HepG2 (cell line): ENCODE measurements at regions not wholly inside any gene's neighbourhood (a gene's known extent, or its start where the extent isn't known, plus 50 kb on each side); places are given as distances from the start of the nearest gene placed in this dataset.
A peak's percentile ranks its signal among the peaks of the same experiment; 100 is the strongest.

Experiments
- ATAC-seq: fragments of 200-7000 bp; cut with Tn5 transposase; 3 replicates; pipeline ENCODE4 v1.9.1; 2020; ENCODE audit warnings: mild to moderate bottlenecking, moderate library complexity
- BruUV-seq: library from RNA; stranded (reverse); fragments of 400-500 nt; replicated peaks from 2 replicates; lab custom pipeline; 2021; lab: Mats Ljungman, UMichigan
- CTCF ChIA-PET: fragments of 300-600 bp; formaldehyde crosslinking; extraction: SDS; loops from one replicate; lab custom pipeline; 2021; ENCODE audit warnings: low total read pairs, inconsistent platforms, low intra/inter-chr PET ratio; lab: Yijun Ruan, JAX
- POLR2A ChIA-PET: fragments of 350-600 bp; sonication (Branson Sonifier 250); formaldehyde crosslinking; loops from one replicate; lab custom pipeline; 2020; ENCODE audit warnings: antibody characterized with exemption, inconsistent platforms; lab: Yijun Ruan, JAX
- DNase-seq: peaks from one replicate; pipeline ENCODE4 v3.0.0-alpha.2; 2015; ENCODE audit warnings: low spot score
- FAIRE-seq: peaks from 3 replicates; lab custom pipeline; 2011; peaks lifted over from hg19 to GRCh38; lab: Jason Lieb, UNC
- H2AFZ ChIP-seq: one replicate; pipeline ENCODE4 v1.6.1; 2011; ENCODE audit warnings: low read length, inconsistent platforms
- H3K27ac ChIP-seq: fragments of 300-600 bp; 3 replicates; pipeline ENCODE4 v1.8.0; 2011; ENCODE audit warnings: mixed run types, mild to moderate bottlenecking, mixed read lengths, low read length, inconsistent platforms; ENCODE audit not compliant: insufficient read depth; ENCODE audit errors: extremely low read length
- H3K27me3 ChIP-seq, 2 experiments: fragments of 200-600 bp in 1 of 2; 2 replicates in 1 of 2; 3 replicates in 1 of 2; pipeline versions ENCODE4 v1.6.0 to v1.8.0; 2011; ENCODE audit warnings: low read length in 2 of 2, mild to moderate bottlenecking in 2 of 2, moderate library complexity in 2 of 2, inconsistent platforms in 1 of 2; ENCODE audit not compliant: insufficient read depth in 2 of 2, control insufficient read depth in 1 of 2
- H3K36me3 ChIP-seq, 2 experiments: fragments of 200-600 bp in 1 of 2; replicated peaks in 1 of 2; 2 replicates in 1 of 2; 3 replicates in 1 of 2; pipeline versions ENCODE4 v1.5.1 to v1.8.0; 2011; ENCODE audit warnings: low read length in 2 of 2, inconsistent platforms in 1 of 2; ENCODE audit not compliant: insufficient read depth in 2 of 2, control insufficient read depth in 1 of 2
- H3K4me1 ChIP-seq: 2 replicates; pipeline ENCODE4 v1.5.1; 2012; ENCODE audit warnings: low read length, inconsistent platforms; ENCODE audit not compliant: insufficient read depth
- H3K4me2 ChIP-seq: 2 replicates; pipeline ENCODE4 v1.6.0; 2011; ENCODE audit warnings: low read depth, low read length, inconsistent platforms
- H3K4me3 ChIP-seq, 3 experiments: fragments of 200-600 bp in 1 of 3; sonication (generic), shearing (Covaris generic) in 1 of 3; replicated peaks in 1 of 3; 2 replicates each; pipeline ENCODE4 v1.5.1; 2011 to 2016; ENCODE audit warnings: low read length in 3 of 3, inconsistent platforms in 2 of 3, low read depth in 2 of 3, mild to moderate bottlenecking in 2 of 3, control low read depth in 1 of 3, mixed read lengths in 1 of 3; ENCODE audit not compliant: insufficient read depth in 1 of 3
- H3K79me2 ChIP-seq: one replicate; pipeline ENCODE4 v1.6.1; 2011; ENCODE audit warnings: low read length, inconsistent platforms; ENCODE audit not compliant: insufficient read depth
- H3K9ac ChIP-seq: 2 replicates; pipeline ENCODE4 v1.6.0; 2011; ENCODE audit warnings: mild to moderate bottlenecking, low read depth, low read length, inconsistent platforms; ENCODE audit not compliant: insufficient read depth
- H3K9me3 ChIP-seq: 2 replicates; pipeline ENCODE4 v1.5.1; 2012; ENCODE audit warnings: mild to moderate bottlenecking, low read length
- H4K20me1 ChIP-seq: 2 replicates; pipeline ENCODE4 v1.6.0; 2011; ENCODE audit warnings: inconsistent platforms, mild to moderate bottlenecking, low read length, moderate library complexity; ENCODE audit not compliant: insufficient read depth
- CBFB ChIP-seq: sonication (generic); formaldehyde crosslinking; IDR thresholded peaks from 2 replicates; pipeline ENCODE4 v1.4.0; 2020; ENCODE audit warnings: missing genetic modification reagents
- ETV5 ChIP-seq: IDR thresholded peaks from 2 replicates; pipeline ENCODE4 v1.6.1; 2018; ENCODE audit warnings: missing biosample characterization, missing genetic modification reagents, inconsistent platforms, borderline replicate concordance
- FOXJ3 ChIP-seq: sonication (generic); formaldehyde crosslinking; IDR thresholded peaks from 2 replicates; pipeline ENCODE4 v1.4.0; 2020; ENCODE audit warnings: missing genetic modification reagents, mild to moderate bottlenecking, borderline replicate concordance
- GABPA ChIP-seq, 2 experiments: IDR thresholded peaks; 2 replicates each; pipeline ENCODE4 v1.6.1; 2011 to 2016; ENCODE audit warnings: low read depth in 2 of 2, low read length in 1 of 2, missing biosample characterization in 1 of 2, missing genetic modification characterization in 1 of 2
- KAT8 ChIP-seq: IDR thresholded peaks from 2 replicates; pipeline ENCODE4 v1.6.1; 2016; ENCODE audit warnings: missing genetic modification reagents, missing compliant biosample characterization
- KDM1A ChIP-seq: IDR thresholded peaks from 2 replicates; pipeline ENCODE4 v1.6.1; 2016; ENCODE audit warnings: missing compliant biosample characterization
- MLLT10 ChIP-seq: sonication (generic); formaldehyde crosslinking; IDR thresholded peaks from 2 replicates; pipeline ENCODE4 v1.4.0; 2020; ENCODE audit warnings: missing genetic modification reagents
- RNF2 ChIP-seq: fragments of 450-650 bp; conservative IDR thresholded peaks from 2 replicates; pipeline ENCODE4 v1.6.1; 2016; ENCODE audit warnings: low read depth
- SETDB1 ChIP-seq: sonication (generic); formaldehyde crosslinking; IDR thresholded peaks from 2 replicates; pipeline ENCODE4 v1.5.1; 2020; ENCODE audit warnings: missing genetic modification reagents, mild to moderate bottlenecking, borderline replicate concordance
- STAG1 ChIP-seq: sonication (generic); formaldehyde crosslinking; IDR thresholded peaks from 2 replicates; pipeline ENCODE4 v1.4.0; 2020; ENCODE audit warnings: missing genetic modification reagents
- ZMYM2 ChIP-seq: sonication (generic); formaldehyde crosslinking; IDR thresholded peaks from 2 replicates; pipeline ENCODE4 v1.8.0; 2022; ENCODE audit warnings: mild to moderate bottlenecking, missing genetic modification reagents
- ZNF207 ChIP-seq: fragments of 450-650 bp; IDR thresholded peaks from 2 replicates; pipeline ENCODE4 v1.6.1; 2016; ENCODE audit warnings: antibody characterized with exemption, borderline replicate concordance
- ZNF256 ChIP-seq: sonication (generic); formaldehyde crosslinking; conservative IDR thresholded peaks from 2 replicates; pipeline ENCODE4 v1.4.0; 2020; ENCODE audit warnings: missing genetic modification reagents
- ZNF335 ChIP-seq: sonication (generic); formaldehyde crosslinking; IDR thresholded peaks from 2 replicates; pipeline ENCODE4 v1.4.0; 2020; ENCODE audit warnings: missing genetic modification reagents
- ZNF713 ChIP-seq: sonication (generic); formaldehyde crosslinking; IDR thresholded peaks from 2 replicates; pipeline ENCODE4 v1.4.0; 2020; ENCODE audit warnings: mild to moderate bottlenecking, missing genetic modification reagents
- WGBS: methylation state at CpG from one replicate; pipeline ENCODE4 v1.1.6; 2017; ENCODE audit warnings: low lambda C conversion rate; 5-methylcytosine and 5-hydroxymethylcytosine counted together
- in situ Hi-C: cut with HindIII; loops from 2 replicates; pipeline ENCODE4 v1.10.0; 2017; ENCODE audit warnings: low pct_unique_long_range_greater_than_20kb; ENCODE audit not compliant: extremely low pct_ligation_motif_present
- intact Hi-C: fragments of 100-400 bp; cut with micrococcal nuclease; formaldehyde crosslinking; loops from one replicate; pipeline ENCODE4 v1.10.0; 2022; ENCODE audit not compliant: unreplicated experiment
- TF ChIP-seq, protein P1 (sequence below): IDR thresholded peaks from 2 replicates; pipeline ENCODE4 v1.6.1; 2016
- TF ChIP-seq, protein P2 (sequence below): sonication (generic); formaldehyde crosslinking; conservative IDR thresholded peaks from 2 replicates; pipeline ENCODE4 v1.4.0; 2020; ENCODE audit warnings: missing genetic modification reagents
- TF ChIP-seq, protein P3 (sequence below): sonication (generic); formaldehyde crosslinking; IDR thresholded peaks from 2 replicates; pipeline ENCODE4 v1.5.0; 2020; ENCODE audit warnings: mild to moderate bottlenecking, missing genetic modification reagents

DNA sequence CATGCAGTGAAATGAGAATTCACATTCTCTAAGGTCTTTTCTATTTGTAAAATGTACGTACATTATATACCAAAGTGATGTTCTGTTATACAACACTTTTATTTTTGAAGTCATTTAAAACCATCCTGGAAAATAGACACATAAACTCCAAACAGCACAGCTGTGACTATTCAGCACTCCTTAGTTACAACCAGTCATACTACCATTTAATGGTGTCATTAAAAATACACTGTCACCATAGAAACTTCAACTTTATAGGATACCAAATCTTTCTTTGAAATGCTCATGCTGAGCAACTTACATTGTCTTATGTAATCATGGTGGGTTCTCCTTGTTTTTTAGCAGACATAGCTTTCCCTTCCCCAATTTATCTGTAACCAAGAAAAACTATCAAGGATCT is 85.3 kb downstream of the METTL4 start:
- no peak for FAIRE-seq
- TF ChIP-seq CBFB (no peak), MLLT10 (CRISPR knock-in tag) (no peak)
- TF ChIP-seq, protein P1, sequence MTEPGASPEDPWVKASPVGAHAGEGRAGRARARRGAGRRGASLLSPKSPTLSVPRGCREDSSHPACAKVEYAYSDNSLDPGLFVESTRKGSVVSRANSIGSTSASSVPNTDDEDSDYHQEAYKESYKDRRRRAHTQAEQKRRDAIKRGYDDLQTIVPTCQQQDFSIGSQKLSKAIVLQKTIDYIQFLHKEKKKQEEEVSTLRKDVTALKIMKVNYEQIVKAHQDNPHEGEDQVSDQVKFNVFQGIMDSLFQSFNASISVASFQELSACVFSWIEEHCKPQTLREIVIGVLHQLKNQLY (CRISPR knock-in tag): no peak
- TF ChIP-seq, all 625 proteins: peak for 0
- Histone ChIP-seq H3K27me3 (no peaks in the 10 kb centered on the region), H3K4me1 (peaks cover 14% of the 10 kb centered on the region), H3K9ac (no peak overlapping the region), H3K9me3 (no peaks in the 10 kb centered on the region), H3K4me3 (no peak overlapping the region), H3K79me2 (no peaks in the 10 kb centered on the region), H4K20me1 (no peaks in the 10 kb centered on the region), H2AFZ (no peak overlapping the region), H3K36me3 (no peaks in the 10 kb centered on the region), H3K27ac (no peak overlapping the region), H3K4me2 (no peak overlapping the region)
- intact Hi-C loops: no loop called here
- in situ Hi-C loops: no loop called here
- no TSS peak for BruUV-seq
- 89% methylated on average over 1 of the region's 1 CpG for WGBS
- ATAC-seq (no peak), DNase-seq (no peak)
- POLR2A ChIA-PET: no interaction called here
- CTCF ChIA-PET: no interaction called here

DNA sequence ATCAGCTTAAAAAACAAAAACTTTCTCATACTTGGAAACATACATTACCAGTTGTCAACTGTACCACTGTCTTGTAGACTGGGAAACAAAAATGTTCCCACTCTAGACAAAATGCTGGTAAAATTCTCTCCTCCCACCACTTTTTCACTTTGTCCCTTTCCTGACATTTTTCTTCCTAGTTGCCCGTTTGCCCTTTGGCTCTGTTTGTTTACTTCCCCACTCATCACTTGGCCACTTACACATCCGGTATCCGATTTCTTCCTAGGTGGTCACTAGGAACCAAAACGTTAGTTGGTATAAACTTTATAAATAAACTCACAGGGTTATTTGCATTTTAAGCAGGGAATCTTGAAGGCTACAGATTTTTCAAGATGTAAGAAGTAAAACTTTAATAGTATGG is 84.9 kb downstream of the METTL4 start:
- ATAC-seq (no peak), FAIRE-seq (no peak), DNase-seq (no peak)
- POLR2A ChIA-PET: no interaction called here
- Histone ChIP-seq H3K27ac (no peak overlapping the region), H3K36me3 (no peaks in the 10 kb centered on the region), H3K4me2 (no peak overlapping the region), H2AFZ (no peak overlapping the region), H3K9ac (no peak overlapping the region), H4K20me1 (no peaks in the 10 kb centered on the region), H3K4me3 (no peak overlapping the region), H3K79me2 (no peaks in the 10 kb centered on the region), H3K9me3 (no peaks in the 10 kb centered on the region), H3K27me3 (no peaks in the 10 kb centered on the region), H3K4me1 (peaks cover 14% of the 10 kb centered on the region)
- WGBS: 1% methylated on average over 4 of the region's 4 CpGs
- BruUV-seq: no TSS peak
- intact Hi-C loops: no loop called here
- in situ Hi-C loops: no loop called here
- CTCF ChIA-PET: no interaction called here
- TF ChIP-seq ZNF207: no peak
- TF ChIP-seq, protein P2, sequence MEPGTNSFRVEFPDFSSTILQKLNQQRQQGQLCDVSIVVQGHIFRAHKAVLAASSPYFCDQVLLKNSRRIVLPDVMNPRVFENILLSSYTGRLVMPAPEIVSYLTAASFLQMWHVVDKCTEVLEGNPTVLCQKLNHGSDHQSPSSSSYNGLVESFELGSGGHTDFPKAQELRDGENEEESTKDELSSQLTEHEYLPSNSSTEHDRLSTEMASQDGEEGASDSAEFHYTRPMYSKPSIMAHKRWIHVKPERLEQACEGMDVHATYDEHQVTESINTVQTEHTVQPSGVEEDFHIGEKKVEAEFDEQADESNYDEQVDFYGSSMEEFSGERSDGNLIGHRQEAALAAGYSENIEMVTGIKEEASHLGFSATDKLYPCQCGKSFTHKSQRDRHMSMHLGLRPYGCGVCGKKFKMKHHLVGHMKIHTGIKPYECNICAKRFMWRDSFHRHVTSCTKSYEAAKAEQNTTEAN (CRISPR knock-in tag): no peak
- TF ChIP-seq RNF2: no peak
- TF ChIP-seq, protein P3, sequence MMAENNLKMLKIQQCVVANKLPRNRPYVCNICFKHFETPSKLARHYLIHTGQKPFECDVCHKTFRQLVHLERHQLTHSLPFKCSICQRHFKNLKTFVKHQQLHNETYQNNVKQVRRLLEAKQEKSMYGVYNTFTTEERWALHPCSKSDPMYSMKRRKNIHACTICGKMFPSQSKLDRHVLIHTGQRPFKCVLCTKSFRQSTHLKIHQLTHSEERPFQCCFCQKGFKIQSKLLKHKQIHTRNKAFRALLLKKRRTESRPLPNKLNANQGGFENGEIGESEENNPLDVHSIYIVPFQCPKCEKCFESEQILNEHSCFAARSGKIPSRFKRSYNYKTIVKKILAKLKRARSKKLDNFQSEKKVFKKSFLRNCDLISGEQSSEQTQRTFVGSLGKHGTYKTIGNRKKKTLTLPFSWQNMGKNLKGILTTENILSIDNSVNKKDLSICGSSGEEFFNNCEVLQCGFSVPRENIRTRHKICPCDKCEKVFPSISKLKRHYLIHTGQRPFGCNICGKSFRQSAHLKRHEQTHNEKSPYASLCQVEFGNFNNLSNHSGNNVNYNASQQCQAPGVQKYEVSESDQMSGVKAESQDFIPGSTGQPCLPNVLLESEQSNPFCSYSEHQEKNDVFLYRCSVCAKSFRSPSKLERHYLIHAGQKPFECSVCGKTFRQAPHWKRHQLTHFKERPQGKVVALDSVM (CRISPR knock-in tag): no peak
- TF ChIP-seq ZNF256 (CRISPR knock-in tag): no peak
- no peak for TF ChIP-seq SETDB1 (CRISPR knock-in tag)
- TF ChIP-seq KAT8 (CRISPR knock-in tag): no peak
- TF ChIP-seq STAG1 (CRISPR knock-in tag): no peak
- TF ChIP-seq ETV5 (CRISPR knock-in tag): peak; percentile 50; the same call in 1 of the 2 replicates
- no peak for TF ChIP-seq ZNF335 (CRISPR knock-in tag)
- TF ChIP-seq ZMYM2 (CRISPR knock-in tag): no peak
- TF ChIP-seq KDM1A: no peak
- TF ChIP-seq ZNF713 (CRISPR knock-in tag): no peak
- no peak for TF ChIP-seq FOXJ3 (CRISPR knock-in tag)
- no peak for TF ChIP-seq GABPA (IDR thresholded peaks at IDR 0.05; ENCODE audit: low read depth, low read length)
- peak; percentile 56; the same call in 1 of the 2 replicates for TF ChIP-seq GABPA (CRISPR knock-in tag; IDR thresholded peaks at IDR 0.05; ENCODE audit: low read depth)
